ENCODE measurements at regions not wholly inside any gene's neighbourhood (a gene's known extent, or its start where the extent isn't known, plus 50 kb on each side); places are given as distances from the start of the nearest gene placed in this dataset.

- TF ChIP-seq CTCF (IDR thresholded peaks at IDR 0.05) (no peak), POLR2A (IDR thresholded peaks at IDR 0.05) (no peak)
Measured at GRCh38 chr1:22386774-22387173, 64.9 kb upstream of the ZBTB40 start.
